RKO (cell line): ENCODE measurements at regions not wholly inside any gene's neighbourhood (a gene's known extent, or its start where the extent isn't known, plus 50 kb on each side); places are given as distances from the start of the nearest gene placed in this dataset.
"Not testable (repeated sequence)": the region's sequence is repeated elsewhere in the genome, so short reads cannot be mapped to it uniquely, and the experiment has no call there.

ENCODE experiments used
- DNase-seq: peaks from one replicate; pipeline ENCODE4 v3.0.0-alpha.2; 2016; ENCODE audit warnings: low spot score

- no peak for DNase-seq
Measured at GRCh38 chr5:92992073-92992472, 588.9 kb downstream of the NR2F1-AS1 start.

GRCh38 chr5:92991581-92992067, 589.4 kb downstream of the NR2F1-AS1 start:
- no peak for DNase-seq

- no peak for DNase-seq
Measured at GRCh38 chr5:92990771-92991170, 590.2 kb downstream of the NR2F1-AS1 start.

GRCh38 chr5:92981001-92981400, 600.0 kb downstream of the NR2F1-AS1 start:
- DNase-seq = no peak

- DNase-seq = no peak
Measured at GRCh38 chr5:92980491-92980890, 600.5 kb downstream of the NR2F1-AS1 start.

- DNase-seq = no peak
Measured at GRCh38 chr5:92979716-92980115, 601.3 kb downstream of the NR2F1-AS1 start.

- no peak for DNase-seq
Measured at GRCh38 chr5:92977846-92978540, 603.0 kb downstream of the NR2F1-AS1 start.

GRCh38 chr5:92976156-92976555, 604.9 kb downstream of the NR2F1-AS1 start:
- no peak for DNase-seq

GRCh38 chr5:92969781-92970237, 611.2 kb downstream of the NR2F1-AS1 start:
- DNase-seq = no peak

- DNase-seq = no peak
Measured at GRCh38 chr5:92969191-92969780, 611.7 kb downstream of the NR2F1-AS1 start.

- DNase-seq = no peak
Measured at GRCh38 chr5:92963800-92964199, 617.2 kb downstream of the NR2F1-AS1 start.

GRCh38 chr5:92962752-92963151, 618.3 kb downstream of the NR2F1-AS1 start:
- no peak for DNase-seq

- no peak for DNase-seq
Measured at GRCh38 chr5:92956886-92957285, 624.1 kb downstream of the NR2F1-AS1 start.

GRCh38 chr5:92952243-92952642, 628.8 kb downstream of the NR2F1-AS1 start:
- DNase-seq = no peak

- DNase-seq = no peak
Measured at GRCh38 chr5:92951746-92952145, 629.3 kb downstream of the NR2F1-AS1 start.

- DNase-seq = no peak
Measured at GRCh38 chr5:92946546-92946945, 634.5 kb downstream of the NR2F1-AS1 start.

- DNase-seq = no peak
Measured at GRCh38 chr5:92945605-92946097, 635.4 kb downstream of the NR2F1-AS1 start.

- DNase-seq = no peak
Measured at GRCh38 chr5:92944903-92945604, 636.0 kb downstream of the NR2F1-AS1 start.

GRCh38 chr5:92944337-92944736, 636.7 kb downstream of the NR2F1-AS1 start:
- DNase-seq = no peak

GRCh38 chr5:92942762-92943161, 638.3 kb downstream of the NR2F1-AS1 start:
- no peak for DNase-seq

GRCh38 chr5:92941806-92942205, 639.2 kb downstream of the NR2F1-AS1 start:
- no peak for DNase-seq

- no peak for DNase-seq
Measured at GRCh38 chr5:92939428-92939827, 641.6 kb downstream of the NR2F1-AS1 start.

GRCh38 chr5:92937396-92937795, 643.6 kb downstream of the NR2F1-AS1 start:
- not testable (repeated sequence) for DNase-seq
